GM19023 (cell line): ENCODE measurements at regions not wholly inside any gene's neighbourhood (a gene's known extent, or its start where the extent isn't known, plus 50 kb on each side); places are given as distances from the start of the nearest gene placed in this dataset.

Source experiments
- ATAC-seq: cut with Tn5 transposase; IDR thresholded peaks from one replicate; pipeline ENCODE4 v1.9.1; 2021; ENCODE audit warnings: mild to moderate bottlenecking, moderate library complexity; ENCODE audit not compliant: unreplicated experiment

DNA sequence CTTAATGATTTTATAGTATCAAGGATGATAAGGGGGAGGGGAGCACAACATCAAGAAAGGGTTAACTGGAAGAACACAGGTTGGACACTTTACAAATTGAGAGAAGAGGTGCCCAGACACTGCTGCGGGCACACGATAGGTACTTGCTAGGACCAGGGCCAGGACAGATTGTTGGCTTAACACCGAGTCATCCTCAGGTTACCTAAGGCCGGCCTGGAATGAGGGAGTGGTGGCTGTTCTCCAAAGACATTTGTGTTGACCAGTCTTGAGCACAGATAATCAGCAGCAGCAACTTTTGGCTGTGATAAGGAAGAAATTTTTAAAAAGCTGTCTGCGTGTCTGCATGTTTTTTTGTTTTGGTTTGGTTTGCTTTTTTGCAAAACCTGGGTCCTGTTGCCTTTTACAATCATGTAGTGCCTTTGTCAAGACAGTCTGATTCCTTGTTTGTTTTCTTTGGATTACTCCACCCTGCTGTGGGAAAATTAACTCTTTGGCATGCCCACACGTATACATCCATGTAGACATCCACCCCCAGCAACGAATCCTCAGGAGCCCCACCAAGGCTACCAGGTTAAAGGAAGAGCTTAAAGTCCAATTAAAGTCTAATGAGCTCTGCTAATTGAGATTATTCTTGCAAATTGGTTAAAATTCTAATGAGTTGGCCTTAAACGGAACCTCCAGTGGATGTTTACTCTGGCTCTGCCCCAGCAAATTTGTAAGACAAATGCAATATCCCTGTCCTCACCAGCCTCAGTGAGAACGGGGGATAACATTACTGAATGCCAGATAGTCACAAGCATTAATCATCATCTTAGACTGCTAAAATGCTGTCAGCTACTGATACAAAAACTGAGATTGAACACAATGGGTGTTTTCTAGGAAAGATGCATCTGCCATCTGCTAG is 382.3 kb downstream of the ACTL7B start:
- ATAC-seq: no peak

GRCh38 chr9:108469654-108470053 is 386.1 kb downstream of the ACTL7B start:
- no peak for ATAC-seq

DNA sequence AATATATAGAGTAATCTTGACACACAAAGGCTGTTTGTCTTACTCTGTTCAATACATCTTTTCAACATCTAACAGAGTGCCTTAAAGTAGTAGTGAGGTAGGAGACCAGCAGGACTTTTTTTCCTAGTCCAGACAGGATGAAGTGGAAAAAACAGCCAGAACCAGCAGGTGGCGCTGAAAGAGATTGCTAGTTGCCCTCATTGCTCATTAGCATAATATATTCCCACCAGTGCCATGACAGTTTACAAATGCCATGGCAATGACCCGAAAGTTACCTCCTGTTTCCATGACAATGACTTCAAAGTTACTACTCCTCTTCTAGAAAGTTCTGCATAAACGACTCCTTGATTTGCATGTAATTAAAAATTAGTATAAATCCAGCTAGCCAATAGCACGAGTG is 387.4 kb downstream of the ACTL7B start:
- no peak for ATAC-seq

DNA sequence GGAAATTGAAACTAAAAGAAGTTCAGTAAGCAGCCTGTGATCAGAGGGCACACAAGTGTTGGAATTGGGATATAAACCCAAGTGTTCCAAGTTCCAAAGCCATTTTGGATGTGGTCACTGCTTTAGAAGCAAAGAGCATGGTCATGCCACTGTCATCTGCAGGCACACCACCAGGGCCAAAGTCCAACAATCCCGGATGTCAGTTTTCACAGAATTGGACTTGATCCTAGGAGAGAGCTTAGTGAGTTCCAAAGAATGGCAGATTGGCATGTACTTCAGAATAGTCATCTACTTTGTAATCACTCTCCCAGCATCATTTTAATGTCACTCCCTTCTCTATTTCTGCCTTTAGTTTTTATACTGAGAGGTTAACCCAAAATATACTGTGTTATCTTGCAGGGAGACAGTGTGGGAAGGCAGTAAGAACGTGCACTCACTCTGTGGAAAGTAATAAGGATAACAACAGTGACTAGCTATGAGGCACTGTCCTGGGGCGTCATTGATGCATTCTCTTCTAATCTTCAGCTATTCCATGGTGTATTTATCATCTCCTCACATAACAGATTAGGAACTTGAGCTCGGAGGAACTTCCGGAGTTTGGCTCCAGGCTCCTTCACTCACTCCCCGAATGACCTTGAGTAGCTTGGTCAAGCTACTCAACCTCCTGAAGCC is 388.0 kb downstream of the ACTL7B start:
- no peak for ATAC-seq

DNA sequence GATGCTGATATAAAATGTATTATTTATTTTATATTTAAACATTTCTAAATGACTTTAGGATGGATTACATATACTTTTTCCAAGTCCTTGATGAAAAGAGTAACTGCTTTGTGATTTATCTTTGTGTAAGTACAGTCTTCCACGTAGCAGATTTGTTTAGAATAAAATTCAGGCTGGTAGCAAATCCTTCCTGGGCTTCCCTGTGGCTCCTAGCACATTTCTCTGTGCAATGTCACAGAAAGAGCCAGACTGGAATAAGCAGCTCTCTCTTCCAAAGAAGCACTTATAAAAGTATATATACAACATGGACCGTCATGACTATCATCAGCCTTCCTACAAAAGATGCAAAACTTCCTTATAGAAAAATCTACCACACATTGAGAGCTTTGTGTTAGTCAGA is 388.6 kb downstream of the ACTL7B start:
- no peak for ATAC-seq

DNA sequence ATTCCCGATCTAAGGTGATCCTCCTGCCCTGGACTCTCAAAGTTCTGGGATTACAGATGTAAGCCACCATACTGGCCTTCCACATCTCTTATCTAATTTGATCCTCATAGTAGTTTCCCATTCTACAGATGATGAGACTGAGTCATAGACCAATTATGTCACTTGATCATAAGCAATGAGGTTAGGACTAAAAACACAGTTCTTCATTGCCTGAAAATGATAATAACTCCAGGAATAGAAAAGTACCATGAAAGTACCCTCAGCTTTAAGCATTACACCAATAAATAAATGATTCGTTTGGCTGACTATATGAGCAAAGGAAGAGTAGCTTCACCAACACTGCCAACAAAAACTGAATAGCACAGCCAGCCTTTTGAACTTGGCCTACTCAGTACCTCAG is 389.5 kb downstream of the ACTL7B start:
- ATAC-seq: no peak

GRCh38 chr9:108463932-108464606 is 391.7 kb downstream of the ACTL7B start:
- no peak for ATAC-seq

GRCh38 chr9:108456903-108457302 is 398.9 kb downstream of the ACTL7B start:
- no peak for ATAC-seq

DNA sequence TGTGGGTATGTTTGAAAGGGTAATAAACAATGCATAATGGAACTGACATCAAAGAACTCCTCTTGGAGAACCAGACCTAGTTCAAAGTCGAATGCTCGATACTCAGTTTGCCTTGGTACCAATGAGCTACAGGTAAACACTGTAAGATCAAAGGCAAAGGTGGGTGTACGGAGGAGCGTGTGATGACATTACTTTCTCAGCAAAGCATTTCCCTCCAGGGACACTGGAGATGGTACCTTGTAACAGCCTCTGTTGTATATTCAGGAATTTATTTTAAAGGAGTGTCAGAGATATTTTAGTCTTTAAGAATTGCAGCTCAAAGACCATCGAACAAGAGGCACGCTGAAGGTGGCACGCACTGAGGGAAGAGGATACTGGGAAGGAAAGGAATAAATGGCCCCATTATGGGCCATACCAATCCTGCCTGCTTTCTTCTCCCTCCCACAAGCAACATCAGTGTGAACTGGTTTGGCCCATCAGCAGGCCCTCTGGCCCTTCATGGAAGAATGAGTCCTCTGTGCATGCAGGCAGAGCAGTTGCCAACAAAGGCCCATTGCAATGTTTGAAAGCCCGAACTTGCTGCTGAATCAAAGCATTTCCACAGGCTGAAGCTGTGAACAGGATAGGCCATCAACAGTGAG is 410.2 kb downstream of the ACTL7B start:
- ATAC-seq: no peak

DNA sequence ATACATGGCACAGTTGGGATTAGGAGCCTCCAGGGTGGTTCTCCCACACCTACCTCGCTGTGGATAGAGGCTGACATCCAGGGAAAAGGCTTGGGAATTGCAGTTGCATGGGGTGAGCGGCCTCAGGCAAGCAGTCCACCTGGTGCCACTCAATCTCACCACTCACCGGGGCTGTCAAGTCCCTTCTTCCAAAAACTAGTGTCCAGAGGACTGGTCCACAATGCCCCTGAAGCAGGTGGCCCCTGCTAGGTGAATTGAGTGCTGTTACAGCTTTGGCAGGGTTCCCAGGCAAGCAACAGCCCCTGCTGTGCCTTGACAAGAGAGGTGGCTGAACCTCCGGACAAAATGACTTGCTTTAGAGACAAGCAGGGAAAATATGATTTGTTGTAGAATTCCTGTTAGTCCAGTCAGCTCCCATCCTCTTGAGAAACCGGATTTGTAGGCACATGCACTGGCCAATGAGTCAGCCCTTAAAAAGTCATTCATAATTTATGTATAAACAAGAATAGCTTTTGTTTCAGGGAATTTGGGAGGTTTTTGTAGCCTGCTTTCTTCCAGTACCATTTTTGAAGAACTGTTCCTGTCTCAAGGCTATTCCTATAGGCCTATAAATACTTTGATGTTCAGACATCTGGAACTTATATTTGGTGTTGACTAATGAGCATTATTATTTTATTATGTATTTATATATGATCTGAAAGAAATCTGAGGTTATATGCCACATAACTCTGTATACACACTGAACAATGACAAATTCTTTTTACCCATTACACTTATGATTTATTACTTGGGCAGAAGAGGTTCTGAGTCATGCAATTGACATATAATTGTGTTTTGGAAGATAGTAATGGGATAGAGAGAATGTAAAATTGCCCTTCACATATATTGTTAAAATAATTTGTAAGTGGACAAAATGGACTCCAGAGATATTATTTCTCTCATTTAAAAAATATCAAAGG is 411.1 kb downstream of the ACTL7B start:
- no peak for ATAC-seq

GRCh38 chr9:108443741-108444140 is 412.0 kb downstream of the ACTL7B start:
- ATAC-seq: no peak

DNA sequence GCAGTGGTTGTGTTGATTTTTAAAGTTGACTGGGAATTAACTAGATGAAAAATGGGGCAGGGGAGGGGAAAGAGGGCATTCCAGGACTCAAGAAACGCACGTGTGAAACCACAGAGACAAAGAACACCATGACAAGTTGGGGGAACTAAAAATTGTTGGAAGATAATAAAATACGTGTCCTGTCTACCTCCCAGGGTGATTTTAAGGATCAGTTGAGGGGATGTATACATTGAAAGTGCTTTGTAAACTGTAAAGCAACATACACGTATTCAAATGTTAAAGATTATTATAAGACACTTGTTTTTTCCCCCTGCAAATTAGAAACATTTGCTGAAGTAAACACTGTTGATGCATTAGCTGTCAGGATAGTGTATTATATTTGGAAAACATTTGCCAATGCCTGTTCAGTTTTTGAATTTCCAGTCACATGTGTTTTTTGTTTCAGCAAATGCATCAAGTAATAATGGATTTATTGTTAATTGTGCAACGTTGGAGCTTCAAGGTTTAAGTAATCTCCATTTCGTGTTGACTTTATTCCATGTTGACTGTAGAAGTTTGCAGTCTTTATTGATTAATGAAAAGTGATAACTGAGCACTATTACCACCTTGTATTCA is 412.7 kb downstream of the ACTL7B start:
- no peak for ATAC-seq

DNA sequence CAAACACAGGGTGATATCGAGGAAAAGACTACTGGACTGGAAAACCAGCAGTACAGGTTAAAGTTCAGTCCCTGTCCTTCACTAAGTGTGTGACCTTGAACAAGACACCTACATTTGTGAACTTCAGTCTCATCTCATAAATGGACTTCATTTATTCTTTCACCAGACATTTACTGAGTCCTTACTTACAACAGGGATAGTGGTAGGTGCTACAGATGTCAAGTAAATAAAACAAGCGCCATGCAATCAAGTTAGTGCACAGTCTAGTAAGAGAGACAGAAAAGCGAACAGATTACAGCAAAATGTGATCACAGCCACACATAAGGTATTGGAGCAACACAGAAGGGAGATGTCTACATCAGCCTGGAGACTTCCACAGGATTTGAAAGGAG is 413.2 kb downstream of the ACTL7B start:
- no peak for ATAC-seq

DNA sequence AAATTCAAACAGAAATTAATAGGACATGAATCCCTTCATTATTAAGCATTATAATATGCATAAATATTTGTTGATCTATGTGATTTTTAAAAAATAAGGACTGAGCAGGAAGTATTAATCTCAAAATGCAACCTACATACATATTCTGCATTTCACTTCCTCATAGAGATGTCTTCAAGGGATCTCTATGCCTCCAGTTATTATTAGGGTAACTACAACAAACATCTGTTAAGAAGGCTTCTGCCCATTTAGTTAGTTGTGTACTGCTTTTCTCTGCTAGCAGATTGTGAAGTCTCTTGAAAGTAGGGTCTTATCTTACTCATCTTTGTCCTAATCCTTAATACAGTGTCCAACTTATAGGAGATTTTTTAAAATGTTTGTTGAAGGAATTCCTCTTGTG is 414.1 kb downstream of the ACTL7B start:
- no peak for ATAC-seq

GRCh38 chr9:108441251-108441650 is 414.5 kb downstream of the ACTL7B start:
- no peak for ATAC-seq

DNA sequence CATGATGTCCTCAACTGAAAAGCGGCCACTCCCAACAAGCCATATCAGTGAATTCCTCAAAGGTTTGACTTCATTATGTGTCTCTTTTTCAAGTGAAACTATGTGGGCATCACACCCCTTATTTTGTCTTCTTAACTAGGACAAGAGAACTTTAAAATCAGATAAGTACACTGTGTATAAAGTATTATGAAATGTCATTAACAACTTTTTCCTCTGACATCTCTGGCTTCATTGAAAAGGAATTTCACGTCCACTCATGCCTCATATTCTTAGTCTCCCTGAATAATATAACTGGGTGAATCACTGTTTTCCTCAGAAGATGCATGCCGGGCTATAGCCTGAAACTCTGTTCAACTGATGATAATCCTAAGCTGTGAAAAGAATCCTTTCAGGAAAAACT is 415.8 kb downstream of the ACTL7B start:
- no peak for ATAC-seq

DNA sequence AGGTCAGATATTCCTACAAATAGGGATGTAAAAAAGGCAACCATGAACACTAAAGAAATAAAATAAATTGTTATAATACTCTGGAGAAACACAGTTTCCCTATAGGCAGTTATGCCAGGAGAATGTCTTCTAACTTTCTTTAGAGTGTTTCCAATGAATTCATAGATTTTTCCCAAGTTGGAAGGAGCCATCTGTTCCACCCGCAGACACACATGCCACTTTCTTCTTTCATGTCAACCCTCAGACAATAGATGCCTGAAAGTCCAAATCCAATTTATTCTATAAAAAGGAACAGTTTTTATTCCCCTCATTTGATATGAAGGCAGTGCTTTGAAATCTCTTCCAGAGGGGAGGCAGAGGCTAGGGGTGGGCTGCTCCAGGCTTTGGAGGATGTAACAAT is 418.1 kb downstream of the ACTL7B start:
- no peak for ATAC-seq

- ATAC-seq: no peak
These were observed 419.3 kb downstream of the ACTL7B start for GRCh38 chr9:108436448-108436847.

- no peak for ATAC-seq
These were observed 421.3 kb downstream of the ACTL7B start for GRCh38 chr9:108434502-108434901.

DNA sequence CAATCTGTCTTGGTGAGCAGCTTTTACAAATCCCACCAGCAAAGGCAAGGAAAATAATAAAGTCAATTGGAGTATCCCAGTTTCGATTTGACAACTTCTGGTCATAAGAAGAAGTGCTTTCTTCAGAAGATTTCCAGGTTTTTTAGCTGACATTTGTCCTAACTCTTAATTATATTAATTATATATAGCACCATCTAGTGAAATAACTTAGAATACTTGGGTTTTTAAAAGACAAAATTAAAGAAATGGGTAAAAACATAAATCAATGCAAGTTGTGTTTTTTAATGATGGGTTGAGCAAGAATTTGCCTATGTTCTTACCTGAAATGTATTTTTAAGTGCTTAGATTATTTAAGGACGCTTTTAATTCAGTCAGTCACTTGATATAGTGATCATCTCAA is 421.8 kb downstream of the ACTL7B start:
- ATAC-seq: no peak
